T-cell (primary cell): ENCODE measurements at regions not wholly inside any gene's neighbourhood (a gene's known extent, or its start where the extent isn't known, plus 50 kb on each side); places are given as distances from the start of the nearest gene placed in this dataset.

Experiments used
- ATAC-seq, 4 experiments: fragments of 200-7000 bp in 3 of 4; fragments of 150-1000 bp in 1 of 4; cut with Tn5 transposase; replicated peaks in 1 of 4; 1 replicate in 3 of 4; 2 replicates in 1 of 4; pipeline ENCODE4 v1.10.0; 2021; ENCODE audit warnings: moderate library complexity in 3 of 4, mild to moderate bottlenecking in 2 of 4, moderate number of reproducible peaks in 1 of 4
- CTCF ChIA-PET, 2 donors: fragments of 300-600 bp; sonication (Branson Sonifier 250); formaldehyde crosslinking; loops; one replicate each; lab custom pipeline; 2022; ENCODE audit warnings: antibody characterized with exemption in 2 of 2; lab: Charles Lee
- POLR2A ChIA-PET, 2 donors: fragments of 300-600 bp; sonication (Branson Sonifier 250); formaldehyde crosslinking; loops; one replicate each; lab custom pipeline; 2022; ENCODE audit warnings: antibody characterized with exemption in 2 of 2; lab: Charles Lee
- DNase-seq, 35 experiments: peaks; one replicate each; pipeline versions ENCODE4 v3.0.0 to v3.0.0-alpha.2; 2013 to 2023
- H3K27ac ChIP-seq: one replicate; pipeline ENCODE4 v1.5.1; 2013; ENCODE audit warnings: low read length
- H3K27me3 ChIP-seq, 2 experiments: replicated peaks in 1 of 2; 1 replicate in 1 of 2; 2 replicates in 1 of 2; pipeline versions ENCODE4 v1.6.1 to v1.7.0; 2013; ENCODE audit warnings: low read length in 1 of 2, mixed read lengths in 1 of 2; ENCODE audit not compliant: control insufficient read depth in 2 of 2, insufficient read depth in 2 of 2; ENCODE audit errors: extremely low read depth in 1 of 2
- H3K36me3 ChIP-seq, 2 donors: 1 replicate in 1 of 2; 2 replicates in 1 of 2; pipeline versions ENCODE4 v1.6.1 to v1.7.0; 2013; ENCODE audit warnings: low read length in 1 of 2; ENCODE audit not compliant: control insufficient read depth in 2 of 2, insufficient read depth in 1 of 2; ENCODE audit errors: extremely low read depth in 1 of 2
- H3K4me1 ChIP-seq, 2 experiments: 1 replicate in 1 of 2; 2 replicates in 1 of 2; pipeline versions ENCODE4 v1.6.1 to v1.7.0; 2013; ENCODE audit warnings: low read length in 2 of 2, mixed read lengths in 1 of 2; ENCODE audit not compliant: insufficient read depth in 2 of 2, control insufficient read depth in 1 of 2; ENCODE audit errors: extremely low read depth in 1 of 2
- H3K4me3 ChIP-seq, 2 donors: 1 replicate in 1 of 2; 2 replicates in 1 of 2; pipeline versions ENCODE4 v1.5.1 to v1.7.0; 2013; ENCODE audit warnings: mild to moderate bottlenecking in 2 of 2, low read length in 1 of 2, moderate library complexity in 1 of 2; ENCODE audit not compliant: control insufficient read depth in 1 of 2; ENCODE audit errors: extremely low read depth in 1 of 2
- H3K9me3 ChIP-seq: 2 replicates; pipeline ENCODE4 v1.7.0; 2013
- H3K27ac Mint-ChIP-seq, 2 donors: one replicate each; pipeline ENCODE4 v1.8.0; 2020 to 2021; ENCODE audit warnings: mild to moderate bottlenecking in 2 of 2, mixed read lengths in 2 of 2
- H3K27me3 Mint-ChIP-seq, 2 donors: one replicate each; pipeline ENCODE4 v1.8.0; 2021 to 2022; ENCODE audit warnings: mixed read lengths in 2 of 2
- H3K36me3 Mint-ChIP-seq: one replicate; pipeline ENCODE4 v1.8.0; 2021; ENCODE audit warnings: mixed read lengths
- H3K4me1 Mint-ChIP-seq, 3 donors: one replicate each; pipeline ENCODE4 v1.8.0; 2020 to 2022; ENCODE audit warnings: mixed read lengths in 3 of 3, mild to moderate bottlenecking in 1 of 3
- H3K4me3 Mint-ChIP-seq, 3 donors: one replicate each; pipeline ENCODE4 v1.8.0; 2020 to 2022; ENCODE audit warnings: mild to moderate bottlenecking in 3 of 3, mixed read lengths in 3 of 3, moderate library complexity in 3 of 3
- H3K9me3 Mint-ChIP-seq, 3 donors: one replicate each; pipeline ENCODE4 v1.8.0; 2020 to 2022; ENCODE audit warnings: mixed read lengths in 3 of 3
- WGBS: methylation state at CpG from one replicate; pipeline ENCODE4 v1.1.5; 2013; ENCODE audit warnings: missing lambda C conversion rate; ENCODE audit not compliant: insufficient coverage; 5-methylcytosine and 5-hydroxymethylcytosine counted together

- no peak overlapping the region for H3K27ac Mint-ChIP-seq
- no peaks in the 10 kb centered on the region for H3K27me3 ChIP-seq
- H3K4me1 Mint-ChIP-seq, result no peaks in the 10 kb centered on the region
- peaks cover 7 to 19% (median 12%) of the 10 kb centered on the region in 3 donors for H3K9me3 Mint-ChIP-seq
- no peak overlapping the region for H3K4me3 Mint-ChIP-seq
- H3K27ac ChIP-seq, result no peak overlapping the region
- no peaks in the 10 kb centered on the region for H3K9me3 ChIP-seq
- no peaks in the 10 kb centered on the region for H3K36me3 Mint-ChIP-seq
- no peaks in the 10 kb centered on the region for H3K36me3 ChIP-seq
- H3K27me3 Mint-ChIP-seq, result no peaks in the 10 kb centered on the region
- ATAC-seq (no peak), DNase-seq (no peak)
- ChIA-PET POLR2A (no interaction called here), CTCF (no interaction called here)
- no peak overlapping the region for H3K4me3 ChIP-seq
- H3K4me1 ChIP-seq, result no peaks in the 10 kb centered on the region
Measured at GRCh38 chr5:99664972-99665371, 736.2 kb upstream of the CHD1 start.

GRCh38 chr5:99651298-99651697 is 722.5 kb upstream of the CHD1 start:
- Mint-ChIP-seq H3K4me3 (no peak overlapping the region), H3K27ac (no peak overlapping the region), H3K4me1 (no peaks in the 10 kb centered on the region), H3K9me3 (peaks cover 4% of the 10 kb centered on the region in 3 donors), H3K27me3 (no peaks in the 10 kb centered on the region), H3K36me3 (no peaks in the 10 kb centered on the region)
- H3K9me3 ChIP-seq, result no peaks in the 10 kb centered on the region
- H3K27me3 ChIP-seq, result no peaks in the 10 kb centered on the region
- POLR2A ChIA-PET, result no interaction called here
- no peaks in the 10 kb centered on the region for H3K4me1 ChIP-seq
- no peak for ATAC-seq
- no peak overlapping the region for H3K27ac ChIP-seq
- no peak for DNase-seq
- CTCF ChIA-PET, result no interaction called here
- no peaks in the 10 kb centered on the region for H3K36me3 ChIP-seq
- H3K4me3 ChIP-seq, result no peak overlapping the region

- Histone ChIP-seq H3K4me3 (no peak overlapping the region), H3K9me3 (no peaks in the 10 kb centered on the region), H3K27ac (no peak overlapping the region), H3K4me1 (no peaks in the 10 kb centered on the region), H3K27me3 (no peaks in the 10 kb centered on the region), H3K36me3 (no peaks in the 10 kb centered on the region)
- no peaks in the 10 kb centered on the region for H3K36me3 Mint-ChIP-seq
- ATAC-seq, result no peak
- H3K4me3 Mint-ChIP-seq, result no peak overlapping the region
- H3K27ac Mint-ChIP-seq, result no peak overlapping the region
- H3K4me1 Mint-ChIP-seq, result no peaks in the 10 kb centered on the region
- CTCF ChIA-PET, result no interaction called here
- peaks cover 4 to 10% (median 6%) of the 10 kb centered on the region in 3 donors for H3K9me3 Mint-ChIP-seq
- WGBS, result no CpG with 5 or more reads among the region's 5 CpGs
- no peaks in the 10 kb centered on the region for H3K27me3 Mint-ChIP-seq
- POLR2A ChIA-PET, result no interaction called here
- no peak for DNase-seq
Measured at GRCh38 chr5:99646011-99646647, 717.3 kb upstream of the CHD1 start.

- WGBS, result no CpG with 5 or more reads among the region's 1 CpG
- ChIA-PET POLR2A (no interaction called here), CTCF (no interaction called here)
- Histone ChIP-seq H3K27ac (no peak overlapping the region), H3K36me3 (no peaks in the 10 kb centered on the region), H3K9me3 (no peaks in the 10 kb centered on the region), H3K4me1 (no peaks in the 10 kb centered on the region), H3K27me3 (no peaks in the 10 kb centered on the region), H3K4me3 (no peak overlapping the region)
- no peak for DNase-seq
- Mint-ChIP-seq H3K9me3 (peaks cover 4 to 10% (median 6%) of the 10 kb centered on the region in 3 donors), H3K4me3 (no peak overlapping the region), H3K36me3 (no peaks in the 10 kb centered on the region), H3K27me3 (no peaks in the 10 kb centered on the region), H3K27ac (no peak overlapping the region), H3K4me1 (no peaks in the 10 kb centered on the region)
- ATAC-seq, result no peak
Measured at GRCh38 chr5:99644822-99645221, 716.0 kb upstream of the CHD1 start.

- CTCF ChIA-PET, result no interaction called here
- ATAC-seq (no peak), DNase-seq (no peak)
- no peaks in the 10 kb centered on the region for H3K4me1 Mint-ChIP-seq
- peaks cover 0 to 10% (median 9%) of the 10 kb centered on the region in 3 donors for H3K9me3 Mint-ChIP-seq
- Histone ChIP-seq H3K27ac (no peak overlapping the region), H3K27me3 (no peaks in the 10 kb centered on the region), H3K4me1 (no peaks in the 10 kb centered on the region), H3K9me3 (no peaks in the 10 kb centered on the region), H3K36me3 (no peaks in the 10 kb centered on the region), H3K4me3 (no peak overlapping the region)
- POLR2A ChIA-PET, result interaction anchor here in 1 of 2 donors (0.6 kb wide), 1 partner anchor 577 kb away, joined by 5 read pairs; no protein-coding TSS in a partner anchor
- no CpG with 5 or more reads among the region's 2 CpGs for WGBS
- no peaks in the 10 kb centered on the region for H3K36me3 Mint-ChIP-seq
- no peak overlapping the region for H3K4me3 Mint-ChIP-seq
- no peaks in the 10 kb centered on the region for H3K27me3 Mint-ChIP-seq
- no peak overlapping the region for H3K27ac Mint-ChIP-seq
Measured at GRCh38 chr5:99640646-99641045, 711.8 kb upstream of the CHD1 start.

- ATAC-seq (no peak), DNase-seq (no peak)
- no peaks in the 10 kb centered on the region for H3K36me3 Mint-ChIP-seq
- no peaks in the 10 kb centered on the region for H3K4me1 ChIP-seq
- H3K27ac Mint-ChIP-seq, result no peak overlapping the region
- no peaks in the 10 kb centered on the region for H3K9me3 ChIP-seq
- no peaks in the 10 kb centered on the region for H3K4me1 Mint-ChIP-seq
- H3K4me3 Mint-ChIP-seq, result no peak overlapping the region
- H3K27me3 ChIP-seq, result no peaks in the 10 kb centered on the region
- CTCF ChIA-PET, result no interaction called here
- H3K36me3 ChIP-seq, result no peaks in the 10 kb centered on the region
- H3K9me3 Mint-ChIP-seq, result peaks cover under 1 to 9% (median 6%) of the 10 kb centered on the region in 3 donors
- no peak overlapping the region for H3K27ac ChIP-seq
- H3K27me3 Mint-ChIP-seq, result no peaks in the 10 kb centered on the region
- POLR2A ChIA-PET, result no interaction called here
- no peak overlapping the region for H3K4me3 ChIP-seq
Measured at GRCh38 chr5:99639905-99640304, 711.1 kb upstream of the CHD1 start.

- Mint-ChIP-seq H3K4me3 (no peak overlapping the region), H3K4me1 (no peaks in the 10 kb centered on the region), H3K36me3 (no peaks in the 10 kb centered on the region), H3K27me3 (no peaks in the 10 kb centered on the region), H3K27ac (no peak overlapping the region), H3K9me3 (peaks cover 5 to 10% (median 6%) of the 10 kb centered on the region in 3 donors)
- ATAC-seq (no peak), DNase-seq (no peak)
- ChIA-PET CTCF (no interaction called here), POLR2A (no interaction called here)
- H3K36me3 ChIP-seq, result no peaks in the 10 kb centered on the region
- H3K27ac ChIP-seq, result no peak overlapping the region
- H3K27me3 ChIP-seq, result no peaks in the 10 kb centered on the region
- no peaks in the 10 kb centered on the region for H3K9me3 ChIP-seq
- no peaks in the 10 kb centered on the region for H3K4me1 ChIP-seq
- WGBS, result no CpG with 5 or more reads among the region's 2 CpGs
- H3K4me3 ChIP-seq, result no peak overlapping the region
Measured at GRCh38 chr5:99636663-99637062, 707.9 kb upstream of the CHD1 start.
